Fibroblast of skin of abdomen (primary cell): ENCODE measurements at regions not wholly inside any gene's neighbourhood (a gene's known extent, or its start where the extent isn't known, plus 50 kb on each side); places are given as distances from the start of the nearest gene placed in this dataset.
"Not testable (repeated sequence)": the region's sequence is repeated elsewhere in the genome, so short reads cannot be mapped to it uniquely, and the experiment has no call there.

Experiments used
- DNase-seq: peaks from one replicate; pipeline ENCODE4 v3.0.0-alpha.2; 2013

DNA sequence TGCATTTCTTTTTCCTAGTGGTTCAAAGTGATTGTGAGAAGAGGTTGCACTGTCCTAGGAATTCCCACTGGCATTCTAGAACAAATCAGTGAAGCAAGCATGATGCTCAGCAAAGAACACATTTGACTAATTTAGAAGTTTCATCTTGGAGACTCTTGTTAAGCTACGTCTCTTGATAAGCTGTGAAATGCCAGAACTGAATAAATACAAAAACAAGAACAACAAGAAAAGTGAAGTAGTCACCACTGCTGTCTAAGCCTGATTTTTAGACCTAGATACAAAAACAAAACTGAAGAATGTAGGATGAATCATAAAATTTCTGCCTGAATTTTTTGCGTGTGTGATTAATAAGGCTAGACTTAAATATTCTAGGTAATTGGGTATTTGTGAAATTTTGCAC, 1162.4 kb downstream of the TUSC7 start:
- no peak for DNase-seq

DNA sequence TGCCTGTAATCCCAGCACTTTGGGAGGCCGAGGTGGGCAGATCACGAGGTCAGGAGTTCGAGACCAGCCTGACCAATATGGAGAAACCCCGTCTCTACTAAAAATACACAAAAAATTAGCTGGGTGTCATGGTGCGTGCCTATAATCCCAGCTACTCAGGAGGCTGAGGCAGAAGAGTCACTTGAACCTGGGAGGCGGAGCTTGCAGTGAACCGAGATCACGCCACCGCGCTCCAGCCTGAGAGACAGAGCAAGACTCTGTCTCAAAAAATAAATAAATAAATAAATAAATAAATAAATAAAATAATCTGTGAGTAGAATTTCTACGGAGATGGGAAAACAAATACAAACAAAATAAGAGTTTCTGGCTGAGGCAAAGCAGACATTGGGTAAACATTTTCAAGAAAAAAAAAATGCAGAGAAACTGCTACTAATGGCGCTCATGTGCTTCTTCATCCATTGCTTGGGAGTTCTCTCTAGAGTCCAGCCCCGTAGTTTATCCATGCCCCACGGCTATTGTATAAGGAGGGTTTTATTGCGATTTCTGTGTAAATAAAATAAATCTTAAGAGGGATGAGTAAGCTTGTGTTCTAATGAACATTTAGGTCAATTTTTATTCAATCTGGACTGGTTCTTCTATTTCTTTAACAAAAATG, 1161.9 kb downstream of the IGSF11 start:
- DNase-seq, result not testable (repeated sequence)

- no peak for DNase-seq
These were observed 1161.4 kb downstream of the IGSF11 start for GRCh38 chr3:117873249-117873600.

DNA sequence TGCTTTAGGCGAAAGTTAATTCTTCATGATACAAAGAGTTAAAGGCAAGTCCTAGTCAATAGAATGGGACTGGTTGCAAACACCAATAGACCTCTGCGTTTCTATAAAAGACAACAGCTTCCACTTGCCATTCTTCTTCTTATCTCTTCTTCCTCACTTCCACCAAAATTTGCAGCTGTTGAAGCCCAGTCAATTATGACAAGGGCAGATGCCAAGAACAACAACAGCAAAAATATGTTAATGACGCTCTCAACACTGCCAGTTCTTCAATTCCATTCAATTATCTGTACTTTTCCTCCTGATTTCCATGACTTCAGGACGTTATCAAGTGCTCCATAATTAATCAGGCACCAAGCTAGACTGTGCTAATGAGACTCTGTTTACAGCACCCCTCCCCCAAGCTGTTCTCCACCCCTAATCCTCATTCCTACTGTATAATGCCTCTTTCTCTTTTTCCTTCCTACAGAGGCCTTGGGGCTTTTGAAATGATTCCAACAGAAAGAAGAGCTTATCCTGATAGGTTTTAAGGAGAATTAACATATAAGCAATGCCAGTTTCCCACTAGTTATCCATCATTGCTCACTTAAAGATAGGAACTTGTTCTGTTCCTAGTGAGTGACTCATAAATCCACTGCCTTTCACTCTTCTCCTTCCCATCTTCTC, 1160.5 kb downstream of the IGSF11 start:
- DNase-seq, result no peak

DNA sequence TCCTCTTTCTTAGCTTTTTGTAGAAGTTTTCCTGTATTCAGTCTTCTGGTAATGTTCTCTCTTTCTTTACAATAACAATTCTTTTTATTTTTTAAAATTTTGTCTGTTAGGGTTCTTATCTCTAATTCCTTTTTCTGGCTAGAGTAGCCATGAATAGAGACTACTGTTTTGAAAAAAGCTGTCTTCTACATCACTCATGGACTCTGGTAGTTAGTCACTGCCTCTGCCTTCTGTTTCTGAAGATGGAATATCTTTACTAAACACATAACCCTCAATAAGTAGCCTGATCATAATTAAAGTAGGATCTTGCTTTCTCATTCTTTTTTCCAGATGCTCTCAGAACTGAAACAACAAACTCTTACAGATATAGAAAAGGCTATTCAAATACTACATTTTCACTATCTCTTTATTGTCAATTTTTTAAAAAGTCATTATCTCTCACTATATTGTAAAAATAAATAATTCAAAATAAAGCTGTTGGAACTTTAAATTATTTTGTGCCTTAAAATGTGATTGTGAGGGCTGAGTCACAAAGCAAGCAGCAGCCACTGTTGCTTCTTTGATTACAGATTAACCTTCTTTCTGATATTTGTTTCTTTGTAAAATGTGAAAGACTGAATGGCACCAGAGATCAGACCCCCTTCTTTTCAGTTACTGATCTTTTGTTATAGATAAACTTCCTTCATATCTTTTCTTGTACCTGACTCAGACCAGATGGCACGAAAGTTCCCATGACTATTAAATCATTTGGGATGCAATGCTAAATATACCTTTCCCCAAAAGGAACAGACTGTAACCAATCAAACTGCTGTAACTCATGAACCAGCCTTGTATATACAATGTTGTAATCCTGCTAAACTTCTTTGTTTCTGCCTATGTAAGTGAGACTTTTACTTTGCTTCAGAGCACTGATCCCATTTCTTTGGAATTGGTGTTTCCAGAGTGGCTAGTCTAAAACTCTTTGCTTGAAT, 1159.5 kb downstream of the IGSF11 start:
- DNase-seq, result no peak

DNA sequence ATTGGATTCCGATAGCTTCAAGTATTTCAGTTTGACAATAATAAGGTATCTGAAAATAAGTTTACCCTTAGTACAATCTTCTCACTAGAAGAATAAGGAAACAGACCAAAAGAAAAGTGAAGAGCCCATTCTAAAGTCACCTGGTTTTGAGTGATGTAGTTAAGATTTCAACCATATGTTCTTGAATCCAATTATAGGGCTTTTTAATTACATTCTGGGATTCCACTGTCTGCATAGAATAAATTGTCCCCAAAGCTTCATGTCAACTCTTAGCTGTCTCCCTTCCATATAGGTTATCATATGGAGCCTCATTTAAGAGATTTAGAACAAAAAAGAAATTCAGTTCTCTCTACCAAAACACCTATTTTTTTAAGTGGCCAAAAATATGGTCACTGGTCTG, 1158.8 kb downstream of the IGSF11 start:
- DNase-seq, result no peak

DNA sequence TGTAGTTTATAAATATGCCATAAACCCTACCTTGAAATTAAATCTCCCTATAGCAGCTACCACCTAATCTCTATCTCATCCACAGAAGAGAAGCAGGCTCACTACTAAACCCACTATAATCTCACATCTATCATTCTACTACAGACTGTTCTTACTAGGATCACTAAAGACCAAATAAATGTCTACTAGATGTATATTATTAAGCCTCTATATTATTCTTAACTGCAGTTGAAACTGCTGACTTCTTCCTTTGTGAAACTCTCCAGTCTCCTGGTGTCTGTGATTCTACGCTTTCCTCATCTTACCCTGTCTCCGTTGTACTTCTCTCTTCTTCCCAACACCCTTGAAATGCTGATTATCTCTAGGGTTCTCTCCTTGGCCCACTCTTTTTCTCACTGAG, 1154.0 kb downstream of the IGSF11 start:
- no peak for DNase-seq

DNA sequence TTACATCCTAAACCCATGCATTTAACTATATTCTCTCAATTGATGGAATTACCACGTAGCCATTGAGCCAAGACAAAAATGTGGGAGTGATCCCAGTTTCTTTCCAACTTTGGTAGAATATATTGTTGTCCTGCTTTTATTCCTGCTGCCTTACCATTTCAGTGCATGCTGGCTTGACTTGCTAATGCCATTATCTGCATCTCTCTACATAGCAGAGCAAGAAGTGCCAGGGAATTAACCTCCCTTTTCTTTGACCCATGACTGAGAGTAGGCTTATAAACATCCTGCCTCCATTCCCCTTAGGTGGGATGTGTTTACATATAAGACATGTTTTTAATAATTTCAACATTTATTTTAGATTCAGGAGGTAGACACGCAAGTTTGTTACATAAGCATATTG, 1153.4 kb downstream of the IGSF11 start:
- DNase-seq, result no peak

DNA sequence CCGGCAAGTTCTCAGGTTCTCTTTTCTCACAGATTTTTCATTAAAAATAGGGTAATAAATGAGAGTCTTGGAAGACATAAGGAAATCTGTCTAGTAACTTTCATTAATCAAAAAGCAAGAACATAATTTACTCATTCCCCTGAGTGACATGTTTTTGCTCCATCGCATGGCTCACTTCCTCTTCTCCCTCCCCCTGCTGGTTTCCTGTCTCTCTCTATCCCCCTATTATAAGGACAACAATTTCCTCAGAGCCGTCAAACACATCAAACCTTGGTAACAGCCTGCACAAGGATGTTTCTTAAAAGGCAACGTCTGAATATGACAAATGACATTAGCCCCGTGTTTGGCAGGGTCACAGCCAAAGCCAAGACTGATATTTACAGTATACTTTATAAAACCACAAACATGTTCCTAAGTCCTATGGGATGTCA, 1149.6 kb downstream of the IGSF11 start:
- DNase-seq, result peak; percentile 10

- DNase-seq, result no peak
These were observed 1148.5 kb downstream of the IGSF11 start for GRCh38 chr3:117886147-117886546.

- no peak for DNase-seq
These were observed 1147.6 kb downstream of the IGSF11 start for GRCh38 chr3:117887031-117887430.

DNA sequence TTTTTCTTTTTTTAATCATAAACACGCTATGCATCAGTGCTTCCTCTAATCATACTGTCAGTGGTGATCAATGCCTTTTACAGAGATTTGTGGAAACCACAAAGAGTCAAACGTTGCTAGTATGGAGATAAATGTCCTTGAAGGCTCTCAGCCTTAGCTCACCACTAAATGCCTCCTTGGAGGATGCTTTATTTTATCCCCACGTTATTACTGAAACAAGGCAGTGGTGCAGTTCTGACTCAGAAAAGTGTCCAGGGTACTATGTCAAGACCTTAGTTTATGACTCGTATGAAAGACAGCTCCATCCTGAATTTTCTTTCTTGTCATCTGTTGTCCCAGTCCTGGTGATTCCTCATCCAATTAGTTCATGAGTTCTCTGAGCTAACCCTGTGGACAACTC, 1146.7 kb downstream of the IGSF11 start:
- peak; percentile 59 for DNase-seq

DNA sequence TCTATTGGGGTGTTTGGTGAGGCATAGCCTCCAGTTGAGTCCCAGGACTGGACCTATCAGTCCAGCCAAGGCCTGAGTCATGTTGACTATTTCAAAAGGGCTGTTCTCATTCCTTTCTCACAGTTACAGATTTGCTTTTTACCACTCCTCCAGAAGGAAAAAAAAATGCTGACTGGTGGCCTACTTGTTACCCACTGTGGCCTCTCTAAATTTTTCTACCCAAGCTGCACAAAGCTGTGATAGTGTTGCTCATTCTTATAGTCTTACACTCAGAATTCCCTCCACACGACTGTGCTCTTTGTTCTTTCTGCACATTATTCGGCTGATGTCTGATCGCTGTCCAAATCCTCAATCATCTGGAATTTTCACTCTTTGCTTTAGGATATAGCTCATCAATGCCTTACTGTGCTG, 1142.2 kb downstream of the IGSF11 start:
- peak; percentile 39 for DNase-seq

GRCh38 chr3:117893001-117893400, 1141.6 kb downstream of the IGSF11 start:
- DNase-seq, result peak; percentile 31

GRCh38 chr3:117893638-117894037, 1141.0 kb downstream of the IGSF11 start:
- peak; percentile 40 for DNase-seq

DNA sequence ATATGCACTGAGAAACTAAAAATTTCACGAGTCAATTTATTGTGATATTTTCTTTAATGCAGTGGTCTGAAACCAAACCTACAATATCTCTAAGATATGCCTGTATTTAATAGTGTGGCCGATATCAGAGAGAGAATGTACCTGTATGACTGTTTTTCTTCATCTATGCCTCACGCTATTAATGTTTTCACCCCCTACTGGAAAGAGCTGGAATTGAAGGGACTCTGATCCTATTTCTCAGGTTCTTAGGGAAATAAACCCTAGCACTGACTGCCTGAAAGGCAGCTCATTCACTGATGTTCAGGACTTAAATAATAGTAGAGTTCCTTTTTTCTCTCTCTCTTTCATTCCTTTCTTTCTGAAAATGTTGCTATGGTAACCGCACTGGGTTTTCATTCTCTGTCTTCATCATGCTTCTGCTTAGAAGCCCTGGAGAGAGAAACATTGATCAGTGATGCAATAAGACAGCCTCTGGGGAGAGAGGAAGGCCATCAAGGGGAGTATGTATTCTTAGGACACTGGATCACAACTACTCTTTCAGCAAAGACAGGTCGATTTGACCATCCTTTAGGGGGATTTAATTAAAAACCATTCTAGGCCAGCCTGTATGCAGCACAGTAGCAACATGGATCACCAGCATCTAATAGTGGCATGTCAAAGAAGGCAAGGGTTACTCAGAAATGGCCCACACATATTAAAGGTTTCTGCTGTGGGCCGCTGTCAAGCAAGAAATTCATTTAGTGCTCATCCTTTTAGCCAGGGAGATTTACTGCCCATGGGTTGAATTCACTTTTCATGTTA, 1135.7 kb downstream of the IGSF11 start:
- no peak for DNase-seq

DNA sequence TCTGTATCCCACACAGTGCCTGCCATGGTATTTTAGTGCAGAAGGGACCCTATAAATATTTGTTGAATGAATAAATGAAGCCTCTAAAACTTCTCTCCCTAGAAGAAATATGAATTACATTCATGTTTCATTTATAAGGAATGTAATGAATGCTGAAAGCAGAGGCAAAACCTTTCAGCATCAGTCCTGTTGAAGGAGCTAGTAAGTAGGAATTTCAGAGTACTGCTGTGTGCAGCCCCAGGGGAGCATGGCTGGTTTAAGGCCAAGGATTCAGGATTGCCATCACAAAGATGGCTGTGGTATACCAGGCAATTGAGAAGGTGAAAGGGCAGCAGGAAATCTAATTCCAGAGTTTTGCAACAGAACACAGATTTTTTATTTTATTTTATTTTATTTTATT, 1131.4 kb downstream of the IGSF11 start:
- peak; percentile 93 for DNase-seq

DNA sequence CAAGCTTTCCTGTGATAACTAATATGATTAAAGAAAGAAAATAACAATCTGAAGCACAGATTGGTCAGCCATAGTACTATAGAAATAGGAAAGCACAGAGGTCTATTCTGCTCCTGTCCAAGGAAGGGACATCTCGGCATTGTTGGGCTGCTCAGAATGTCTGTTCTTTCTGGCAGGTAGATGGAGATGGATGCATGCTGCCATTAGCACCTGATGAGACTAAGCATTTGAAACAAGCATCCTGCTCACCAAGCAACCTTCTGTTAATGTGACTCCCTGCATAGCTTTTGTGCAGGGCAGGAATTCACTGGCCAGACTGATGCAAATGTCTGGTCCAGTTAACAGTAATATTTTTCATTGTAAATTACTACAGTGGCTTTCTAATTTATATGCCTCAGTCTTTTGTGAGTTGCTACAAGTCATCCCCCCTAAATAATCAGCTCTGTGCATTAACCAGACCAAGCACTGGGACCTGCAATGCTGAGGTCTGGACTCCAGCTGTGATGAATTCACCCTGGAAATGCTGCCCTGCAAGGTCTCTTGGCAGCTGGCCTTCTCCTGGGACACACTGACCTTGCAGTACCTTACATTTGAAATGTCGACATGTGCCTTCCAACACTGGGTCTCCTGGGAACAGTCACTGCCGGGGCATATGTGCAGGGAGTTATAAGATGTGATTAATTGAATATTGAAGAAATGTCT, 1123.7 kb downstream of the IGSF11 start:
- no peak for DNase-seq

DNA sequence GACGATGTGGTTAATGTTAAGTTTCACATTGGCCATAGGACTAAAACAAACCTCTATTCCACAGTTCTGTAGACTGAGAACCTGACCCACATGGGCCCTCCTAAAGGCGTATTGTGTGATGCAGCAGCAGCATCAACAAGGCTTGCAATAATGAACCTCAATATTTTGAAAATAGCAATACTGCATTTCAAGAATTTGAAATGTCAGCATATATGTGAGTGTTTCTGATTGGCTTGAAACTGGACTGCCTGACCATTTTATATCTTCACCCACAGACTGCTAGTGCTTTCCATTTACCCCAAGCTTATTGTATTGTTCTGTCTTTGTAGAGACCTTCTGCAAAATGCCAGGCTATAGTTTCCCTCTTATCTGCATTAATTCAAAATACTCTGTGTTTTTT, 1122.3 kb downstream of the IGSF11 start:
- DNase-seq, result no peak

DNA sequence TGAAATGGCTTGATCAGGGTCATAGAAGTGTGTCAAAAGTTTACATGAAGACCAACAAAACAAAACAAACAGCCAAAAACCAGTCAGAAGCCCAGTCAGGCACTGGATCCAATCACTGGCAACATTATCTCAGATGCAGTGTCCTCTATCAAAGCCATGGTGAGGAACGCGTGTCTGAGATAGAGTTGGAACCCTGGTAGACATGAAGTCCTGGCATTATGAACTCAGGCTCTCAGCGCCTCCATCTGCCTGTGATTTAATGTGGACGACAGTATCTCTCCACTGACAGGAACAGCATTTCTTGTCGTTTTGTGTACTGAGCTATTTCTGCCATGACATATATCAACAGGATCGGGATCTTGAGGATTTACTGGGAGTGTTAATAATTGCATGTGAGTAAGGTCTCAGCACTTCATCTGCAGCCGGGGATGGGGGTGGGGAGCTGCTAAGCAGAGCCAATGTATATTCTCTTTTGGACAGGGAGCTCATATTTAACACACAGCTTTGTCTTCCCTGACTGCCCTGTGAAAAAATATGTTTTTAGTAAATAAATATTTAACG, 1120.0 kb downstream of the IGSF11 start:
- DNase-seq, result peak; percentile 59

GRCh38 chr3:117916839-117917238, 1117.8 kb downstream of the IGSF11 start:
- no peak for DNase-seq

- DNase-seq, result no peak
These were observed 1115.0 kb downstream of the IGSF11 start for GRCh38 chr3:117919621-117920020.
